Ascending aorta (tissue), 2 donors: ENCODE measurements at regions not wholly inside any gene's neighbourhood (a gene's known extent, or its start where the extent isn't known, plus 50 kb on each side); places are given as distances from the start of the nearest gene placed in this dataset.
"Not testable (repeated sequence)": the region's sequence is repeated elsewhere in the genome, so short reads cannot be mapped to it uniquely, and the experiment has no call there.

Source experiments
- DNase-seq, 2 donors: peaks; one replicate each; pipeline ENCODE4 v3.0.0-alpha.2; 2019; ENCODE audit warnings: low spot score in 2 of 2
- H3K27ac ChIP-seq, 2 donors: fragments of 200-600 bp; sonication (generic); one replicate each; pipeline ENCODE4 v1.5.1; 2016 to 2017; ENCODE audit warnings: mild to moderate bottlenecking in 1 of 2
- H3K27me3 ChIP-seq: fragments of 200-600 bp; sonication (generic); one replicate; pipeline ENCODE4 v1.5.1; 2017
- H3K36me3 ChIP-seq, 2 donors: fragments of 200-600 bp; sonication (generic); one replicate each; pipeline ENCODE4 v1.5.1; 2016
- H3K4me1 ChIP-seq, 2 donors: fragments of 200-600 bp; sonication (generic); one replicate each; pipeline ENCODE4 v1.5.1; 2016 to 2017; ENCODE audit warnings: mild to moderate bottlenecking in 1 of 2
- H3K4me3 ChIP-seq, 2 donors: fragments of 200-600 bp; sonication (generic); one replicate each; pipeline ENCODE4 v1.5.1; 2016 to 2017; ENCODE audit warnings: mild to moderate bottlenecking in 1 of 2
- H3K9me3 ChIP-seq, 2 donors: fragments of 200-600 bp; sonication (generic); one replicate each; pipeline ENCODE4 v1.5.1; 2016
- CTCF ChIP-seq, 3 experiments: fragments of 200-600 bp in 2 of 3; fragments of 450-650 bp in 1 of 3; sonication (generic) in 2 of 3; IDR thresholded peaks; one replicate each; pipeline ENCODE4 v1.5.1; 2016 to 2019; ENCODE audit warnings: antibody characterized with exemption in 3 of 3, mild to moderate bottlenecking in 1 of 3, moderate library complexity in 1 of 3
- intact Hi-C: fragments of 100-400 bp; cut with DNase I; formaldehyde crosslinking; loops from one replicate; pipeline ENCODE4 v1.15.1; 2023

DNA sequence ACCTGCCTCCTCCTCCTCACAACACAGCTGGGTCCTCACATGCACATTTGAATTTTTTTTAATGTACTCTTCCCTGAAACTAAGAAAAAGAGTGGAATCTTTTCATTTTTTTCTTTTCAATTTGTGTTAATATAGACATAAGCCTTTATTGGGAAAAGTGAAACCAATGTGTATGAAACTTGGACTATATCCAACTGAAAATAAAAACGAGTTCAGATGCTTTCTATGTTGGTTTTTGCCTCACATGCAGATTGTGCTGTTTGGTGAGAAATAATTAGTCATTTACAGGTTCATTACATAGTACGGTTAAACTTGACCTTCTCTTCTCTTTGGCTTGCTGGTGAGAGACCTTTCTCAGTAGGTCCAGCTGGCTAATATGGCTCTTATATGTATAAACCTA, 515.2 kb upstream of the FANCL start:
- H3K9me3 ChIP-seq, result no peaks in the 10 kb centered on the region
- no peak for TF ChIP-seq CTCF (IDR thresholded peaks at IDR 0.05)
- intact Hi-C loops, result no loop called here
- no peaks in the 10 kb centered on the region for H3K27me3 ChIP-seq
- no peaks in the 10 kb centered on the region for H3K4me1 ChIP-seq
- H3K27ac ChIP-seq, result no peak overlapping the region
- DNase-seq, result no peak
- no peak overlapping the region for H3K4me3 ChIP-seq
- H3K36me3 ChIP-seq, result no peaks in the 10 kb centered on the region

DNA sequence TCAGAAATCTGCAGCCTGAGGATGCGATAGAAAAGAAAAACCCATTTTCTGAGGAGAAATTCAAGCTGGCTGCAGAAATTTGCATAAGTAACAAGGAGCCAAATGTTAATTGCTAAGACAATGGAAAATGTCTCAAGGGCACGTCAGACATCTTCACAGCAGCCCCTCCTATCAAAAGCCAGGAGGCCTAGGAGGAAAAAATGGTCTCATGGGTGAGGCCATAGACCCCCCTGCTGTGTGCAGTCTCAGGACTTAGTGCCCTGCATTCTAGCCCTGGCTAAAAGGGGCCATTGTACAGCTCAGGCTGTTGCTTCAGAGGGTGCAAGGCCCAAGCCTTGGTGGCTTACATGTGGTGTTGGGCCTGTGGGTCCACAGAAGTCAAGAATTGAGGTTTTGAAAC, 511.4 kb upstream of the FANCL start:
- H3K27ac ChIP-seq, H3K4me3 ChIP-seq, H3K9me3 ChIP-seq, H3K4me1 ChIP-seq, DNase-seq, H3K27me3 ChIP-seq, intact Hi-C loops, H3K36me3 ChIP-seq: not testable (repeated sequence)

GRCh38 chr2:58751676-58752075, 510.6 kb upstream of the FANCL start:
- H3K27me3 ChIP-seq, H3K36me3 ChIP-seq, intact Hi-C loops, H3K9me3 ChIP-seq, H3K4me1 ChIP-seq, H3K4me3 ChIP-seq, DNase-seq, H3K27ac ChIP-seq: not testable (repeated sequence)

GRCh38 chr2:58749041-58749440, 507.9 kb upstream of the FANCL start:
- intact Hi-C loops, result no loop called here
- Histone ChIP-seq H3K27ac (no peak overlapping the region), H3K9me3 (no peaks in the 10 kb centered on the region), H3K4me1 (no peaks in the 10 kb centered on the region), H3K36me3 (no peaks in the 10 kb centered on the region), H3K27me3 (no peaks in the 10 kb centered on the region), H3K4me3 (no peak overlapping the region)
- TF ChIP-seq CTCF (IDR thresholded peaks at IDR 0.05), result no peak
- DNase-seq, result no peak

GRCh38 chr2:58745334-58745733, 504.2 kb upstream of the FANCL start:
- intact Hi-C loops, H3K36me3 ChIP-seq, H3K4me1 ChIP-seq, H3K27me3 ChIP-seq, DNase-seq, H3K4me3 ChIP-seq, H3K9me3 ChIP-seq, H3K27ac ChIP-seq: not testable (repeated sequence)

DNA sequence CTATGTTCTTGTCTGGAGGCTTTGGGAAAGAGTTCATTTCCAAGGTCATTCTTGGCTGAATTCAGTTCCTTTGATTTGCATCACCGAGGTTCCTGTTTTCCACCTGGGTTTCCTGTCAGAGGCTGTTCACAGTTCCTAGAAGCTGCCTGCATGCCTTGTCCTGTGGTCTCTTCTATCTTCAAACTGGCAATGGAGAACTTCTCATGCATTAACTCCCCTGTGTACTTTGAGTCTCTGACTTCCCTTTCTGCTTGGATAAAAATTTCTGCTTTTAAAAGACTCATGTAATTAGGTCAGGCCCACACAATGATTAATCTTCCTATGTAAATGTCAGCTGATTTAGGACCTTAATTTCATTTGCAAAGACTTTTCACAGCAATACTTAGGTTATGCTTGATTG, 499.3 kb upstream of the FANCL start:
- no peak overlapping the region for H3K27ac ChIP-seq
- no peak overlapping the region for H3K4me3 ChIP-seq
- no peaks in the 10 kb centered on the region for H3K9me3 ChIP-seq
- H3K27me3 ChIP-seq, result no peaks in the 10 kb centered on the region
- no peak for TF ChIP-seq CTCF (IDR thresholded peaks at IDR 0.05)
- DNase-seq, result no peak
- intact Hi-C loops, result no loop called here
- H3K4me1 ChIP-seq, result no peaks in the 10 kb centered on the region
- H3K36me3 ChIP-seq, result no peaks in the 10 kb centered on the region

- H3K4me3 ChIP-seq, result no peak overlapping the region
- no peak for DNase-seq
- no peaks in the 10 kb centered on the region for H3K9me3 ChIP-seq
- H3K36me3 ChIP-seq, result no peaks in the 10 kb centered on the region
- no peaks in the 10 kb centered on the region for H3K27me3 ChIP-seq
- H3K4me1 ChIP-seq, result no peaks in the 10 kb centered on the region
- H3K27ac ChIP-seq, result no peak overlapping the region
- no peak for TF ChIP-seq CTCF (IDR thresholded peaks at IDR 0.05)
- intact Hi-C loops, result no loop called here
Observed at GRCh38 chr2:58739033-58739432, 497.9 kb upstream of the FANCL start.
